ENCODE measurements at regions not wholly inside any gene's neighbourhood (a gene's known extent, or its start where the extent isn't known, plus 50 kb on each side); places are given as distances from the start of the nearest gene placed in this dataset.
"Not testable (repeated sequence)": the region's sequence is repeated elsewhere in the genome, so short reads cannot be mapped to it uniquely, and the experiment has no call there.

DNA sequence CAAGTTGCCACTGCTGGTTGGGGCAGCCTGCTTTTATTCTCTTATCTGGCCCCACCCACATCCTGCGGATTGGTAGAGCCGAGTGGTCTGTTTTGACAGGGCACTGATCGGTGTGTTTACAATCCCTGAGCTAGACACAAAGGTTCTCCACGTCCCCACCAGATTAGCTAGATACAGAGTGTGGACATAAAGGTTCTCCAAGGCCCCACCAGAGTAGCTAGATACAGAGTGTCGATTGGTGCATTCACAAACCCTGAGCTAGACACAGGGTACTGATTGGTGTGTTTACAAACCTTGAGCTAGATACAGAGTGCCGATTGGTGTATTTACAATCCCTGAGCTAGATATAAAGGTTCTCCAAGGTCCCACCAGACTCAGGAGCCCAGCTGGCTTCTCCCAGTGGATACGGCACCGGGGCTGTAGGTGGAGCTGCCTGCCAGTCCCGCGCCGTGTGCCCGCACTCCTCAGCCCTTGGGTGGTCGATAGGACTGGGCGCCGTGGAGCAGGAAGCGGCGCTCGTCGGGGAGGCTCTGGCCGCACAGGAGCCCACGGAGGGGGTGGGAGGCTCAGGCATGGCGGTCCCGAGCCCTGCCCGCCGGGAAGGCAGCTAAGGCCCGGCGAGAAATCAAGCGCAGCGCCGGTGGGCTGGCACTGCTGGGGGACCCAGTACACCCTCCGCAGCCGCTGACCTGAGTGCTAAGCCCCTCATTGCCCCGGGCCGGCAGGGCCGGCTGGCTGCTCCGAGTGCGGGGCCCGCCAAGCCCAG lies 157.8 kb upstream of the PPP1R3A start:
- DNase-seq, result not testable (repeated sequence)

DNA sequence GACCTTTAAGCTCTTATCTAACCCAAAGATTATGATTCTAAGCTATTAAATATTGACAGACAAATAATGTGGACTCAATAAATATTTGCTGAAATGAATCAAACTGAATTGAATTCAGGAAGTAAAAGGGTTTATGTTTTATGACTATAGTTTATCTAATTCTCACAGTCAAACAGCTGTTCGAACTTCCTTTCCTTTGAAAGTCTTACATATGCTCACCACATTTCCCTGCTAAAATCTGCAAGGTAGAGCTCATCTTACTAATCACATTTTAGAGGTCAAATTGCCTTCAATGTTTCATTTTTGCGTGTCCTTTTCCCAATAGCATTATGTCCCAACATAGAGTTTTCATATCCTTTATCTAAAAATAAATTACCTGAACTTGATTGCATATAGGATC lies 154.9 kb upstream of the PPP1R3A start:
- no peak for DNase-seq

DNA sequence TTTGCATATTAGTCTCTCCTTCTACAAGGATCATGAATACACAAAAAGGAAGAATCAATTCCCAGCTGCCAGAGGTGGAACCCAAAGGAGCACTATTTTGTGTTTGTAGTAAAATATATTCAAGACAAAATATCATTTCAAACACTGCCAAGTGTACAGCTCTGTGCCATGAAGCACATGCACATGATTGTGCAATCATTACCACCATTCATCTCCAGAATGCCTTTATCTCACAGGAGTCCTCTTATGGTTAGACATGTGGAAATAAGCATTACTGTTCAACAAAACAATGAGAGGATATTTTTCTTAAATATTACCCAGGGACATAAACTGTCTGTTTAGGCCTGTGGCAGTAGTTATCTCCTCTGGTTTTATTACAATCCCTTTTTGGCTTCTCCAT lies 151.4 kb upstream of the PPP1R3A start:
- no peak for DNase-seq

DNA sequence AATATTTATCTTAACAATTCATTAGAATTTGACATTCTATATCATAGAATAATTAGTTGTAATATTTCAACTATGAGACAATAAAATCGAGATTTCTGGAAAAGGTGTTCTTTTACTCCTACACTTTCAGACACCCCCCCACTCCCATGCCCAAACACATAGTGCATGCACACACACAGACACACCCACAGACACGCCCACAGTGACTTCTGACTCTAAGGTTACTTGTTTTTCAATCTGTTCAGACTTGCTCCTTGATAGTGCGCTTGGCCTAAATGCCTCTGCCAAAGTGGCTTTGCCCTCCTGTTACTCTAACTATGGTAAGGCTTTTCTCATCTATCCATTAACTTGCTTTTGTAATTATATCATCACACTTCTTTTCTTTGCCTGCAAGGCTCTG lies 144.0 kb upstream of the PPP1R3A start:
- DNase-seq, result no peak

DNA sequence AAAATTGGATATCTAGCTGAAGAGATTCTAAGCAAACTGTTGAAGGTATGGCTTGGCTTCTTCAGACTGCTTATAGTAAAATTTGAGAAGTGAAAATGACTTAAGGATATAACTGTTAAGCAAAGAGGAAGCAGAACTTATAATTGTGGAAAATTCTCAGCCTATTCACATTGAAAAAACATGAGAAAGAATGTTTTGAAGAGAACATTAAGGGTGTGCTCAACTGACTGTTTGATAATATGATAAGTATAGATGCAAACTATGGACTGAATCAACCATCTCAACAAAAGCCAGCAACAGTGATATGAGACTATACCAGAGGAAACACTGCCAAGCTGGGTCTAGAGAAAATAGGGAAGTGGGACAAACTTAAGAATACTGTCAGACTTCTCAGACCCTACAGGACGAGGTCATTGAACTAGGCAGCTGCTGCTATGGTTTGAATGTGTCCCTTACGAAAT lies 133.1 kb upstream of the PPP1R3A start:
- DNase-seq, result no peak

DNA sequence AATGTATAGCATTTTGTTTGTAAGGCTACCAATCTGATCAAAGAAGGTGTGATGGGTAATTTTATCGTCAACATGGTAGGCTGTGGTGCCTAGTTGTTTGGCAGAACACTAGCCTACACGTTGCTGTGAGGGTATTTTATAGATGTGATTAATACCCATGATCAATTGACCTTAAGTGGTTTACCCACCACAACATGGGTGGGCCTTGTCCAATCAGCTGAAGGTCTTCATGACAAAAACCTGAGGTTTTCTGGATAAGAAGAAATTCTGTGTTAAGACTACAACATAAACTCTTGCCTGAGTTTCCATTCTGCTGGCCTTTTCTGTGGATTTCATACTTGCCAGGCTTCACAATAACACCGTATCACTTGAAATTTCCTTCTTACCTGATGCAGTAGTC lies 131.8 kb upstream of the PPP1R3A start:
- no peak for DNase-seq

DNA sequence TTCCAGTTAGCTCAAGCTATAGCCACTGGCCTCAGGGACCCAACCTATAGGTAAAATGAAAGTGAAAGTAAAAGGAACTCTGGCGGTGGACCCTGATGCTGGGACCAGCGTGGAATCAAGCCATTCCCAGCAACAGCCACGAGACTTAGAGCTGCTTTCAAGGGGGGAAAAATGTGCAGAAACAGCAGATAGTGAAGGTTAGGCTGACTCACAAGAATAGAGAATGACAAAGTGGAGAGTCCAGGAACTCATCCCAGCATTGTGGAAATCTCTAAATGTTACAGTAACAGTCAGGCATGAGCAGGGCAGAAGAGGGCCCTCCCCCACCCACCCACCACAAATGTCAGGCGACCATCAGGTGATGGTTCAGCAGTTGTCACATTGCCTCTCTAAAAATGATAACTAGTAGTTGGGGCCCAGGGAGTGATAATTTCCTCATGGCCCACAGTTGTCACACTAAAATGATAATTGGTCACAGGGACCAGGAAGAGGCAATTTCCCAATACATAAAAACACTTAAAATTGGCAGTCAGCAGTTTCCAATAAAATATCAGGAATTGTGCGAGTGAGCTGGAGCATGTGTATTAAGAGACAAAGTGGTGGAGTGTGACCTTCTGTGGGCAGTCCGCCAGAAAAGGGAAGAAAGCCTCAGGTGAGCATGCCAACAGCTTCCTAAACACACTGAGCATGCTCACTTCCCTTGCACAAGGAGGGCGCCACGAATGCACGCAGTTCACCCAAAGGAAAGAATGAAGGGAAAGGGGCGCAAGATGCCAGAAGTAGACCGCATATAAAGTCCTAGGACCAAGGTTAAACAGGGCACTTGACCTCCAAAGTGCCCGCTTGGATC lies 129.8 kb upstream of the PPP1R3A start:
- no peak for DNase-seq

DNA sequence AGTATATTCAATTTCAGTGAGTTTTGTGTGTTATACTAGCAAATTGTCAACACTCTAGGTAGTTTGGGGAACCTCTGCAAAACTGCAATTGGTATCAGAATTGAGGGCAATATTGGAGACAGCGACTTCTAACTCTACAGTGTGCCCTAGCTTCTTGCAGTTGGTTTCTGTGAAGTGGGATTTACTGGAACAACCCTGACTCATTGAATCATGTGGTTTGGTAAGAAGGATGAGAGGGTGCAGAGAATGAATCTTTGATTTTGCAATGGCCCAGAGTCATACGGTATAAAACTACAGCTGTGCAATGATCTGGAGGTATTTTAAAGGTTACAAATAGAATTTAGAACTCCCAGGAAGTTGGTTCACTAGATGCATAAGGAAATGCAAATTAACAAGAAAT lies 129.1 kb upstream of the PPP1R3A start:
- no peak for DNase-seq

DNA sequence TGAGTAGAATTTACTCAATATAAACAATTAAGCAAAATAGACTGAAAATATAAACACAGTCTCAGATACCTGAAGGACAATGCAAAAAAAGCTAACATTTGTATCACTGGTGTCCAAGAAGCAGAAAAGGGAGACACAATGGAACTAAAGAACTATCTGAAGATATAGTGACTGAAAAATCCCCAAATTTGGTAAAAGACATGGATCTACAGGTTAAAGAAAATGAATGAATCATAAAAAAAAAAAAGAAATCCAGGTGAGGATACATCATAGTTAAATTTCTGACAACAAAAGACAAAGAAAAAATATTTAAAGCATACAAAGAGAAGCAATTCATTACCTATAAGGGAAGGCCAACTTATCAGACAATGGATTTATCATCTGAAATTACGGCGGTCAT lies 114.7 kb upstream of the PPP1R3A start:
- no peak for DNase-seq

DNA sequence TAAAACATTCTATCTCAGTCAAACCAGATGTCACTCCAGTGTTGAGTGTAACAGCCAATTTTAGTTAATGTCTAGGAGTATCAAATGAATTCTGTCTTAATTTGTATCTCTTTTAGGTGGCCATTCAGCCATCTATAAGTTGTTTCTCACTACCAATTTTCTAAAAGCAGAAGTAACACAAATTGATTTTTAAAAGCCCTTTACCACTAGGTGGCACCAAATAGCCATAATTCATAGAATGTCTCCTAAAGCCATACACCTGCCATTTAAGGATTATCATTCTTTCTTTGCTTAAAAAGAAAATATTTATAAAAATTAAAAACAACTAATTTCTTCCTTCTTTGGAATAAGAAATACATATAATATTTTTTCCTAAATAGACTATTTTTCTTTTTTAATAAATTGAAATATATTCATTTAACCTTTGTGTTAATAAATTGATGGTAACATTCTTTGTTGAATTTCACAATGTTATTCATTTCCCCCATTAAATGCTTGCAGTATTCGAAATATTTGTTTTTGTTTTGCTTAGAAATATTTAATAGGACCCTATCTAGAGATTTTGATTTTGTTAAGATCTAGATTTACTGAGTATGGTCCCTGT lies 107.8 kb upstream of the PPP1R3A start:
- DNase-seq, result no peak

DNA sequence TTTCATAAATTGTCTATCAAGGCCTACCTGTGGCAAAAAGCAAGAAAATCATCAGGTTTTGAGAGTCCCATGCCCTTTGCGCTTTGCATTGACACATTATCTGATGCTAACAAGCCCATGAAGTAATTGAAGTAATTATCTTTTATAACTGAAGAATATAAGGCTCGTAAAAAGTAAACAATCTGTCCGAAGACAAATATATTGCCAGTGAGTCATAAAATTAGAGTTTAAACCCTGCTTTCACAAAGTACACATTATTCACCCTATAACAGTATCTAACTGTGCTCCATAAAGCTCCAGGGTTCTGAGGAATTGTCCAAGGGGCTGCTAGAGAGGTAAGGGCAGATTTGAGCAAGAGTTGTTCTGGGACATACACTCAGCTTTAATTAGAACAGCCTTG lies 102.3 kb upstream of the PPP1R3A start:
- no peak for DNase-seq

DNA sequence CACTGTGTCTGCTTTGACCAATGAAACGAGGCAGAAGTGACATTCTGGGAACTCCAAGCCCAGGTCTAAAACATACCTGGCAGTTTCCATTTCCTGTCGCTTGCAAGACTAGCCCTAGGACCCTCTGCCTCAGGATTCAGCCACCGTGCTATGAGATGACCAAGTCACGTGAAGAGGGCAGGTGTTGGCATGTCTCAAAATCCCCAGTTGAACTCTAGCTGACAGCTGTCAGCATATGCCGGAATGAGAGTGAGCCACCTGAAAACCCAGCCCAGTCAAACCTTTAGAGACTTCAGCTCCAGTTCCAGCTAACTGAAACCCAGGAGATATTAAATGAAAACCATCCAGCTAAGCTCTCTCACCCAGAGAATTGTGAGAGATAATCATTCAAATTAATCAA lies 89.9 kb upstream of the PPP1R3A start:
- no peak for DNase-seq

DNA sequence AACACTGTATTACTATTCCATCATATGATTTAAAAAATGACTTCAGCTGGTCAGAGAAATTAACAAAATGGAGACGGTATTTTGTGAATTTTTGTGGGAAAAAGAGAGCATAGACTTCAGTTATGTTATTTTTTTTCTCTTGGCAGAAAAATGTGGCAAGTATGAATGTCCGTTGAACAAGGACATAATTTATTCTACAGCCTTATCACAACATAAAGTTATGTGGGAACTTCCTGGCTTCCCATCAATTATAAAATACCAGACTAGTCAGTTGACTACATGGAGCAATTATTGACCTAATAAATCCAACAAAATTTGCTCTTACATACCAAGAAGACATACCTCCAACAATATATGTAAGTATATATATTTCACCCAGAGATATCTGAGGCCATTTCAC lies 88.6 kb upstream of the PPP1R3A start:
- no peak for DNase-seq

DNA sequence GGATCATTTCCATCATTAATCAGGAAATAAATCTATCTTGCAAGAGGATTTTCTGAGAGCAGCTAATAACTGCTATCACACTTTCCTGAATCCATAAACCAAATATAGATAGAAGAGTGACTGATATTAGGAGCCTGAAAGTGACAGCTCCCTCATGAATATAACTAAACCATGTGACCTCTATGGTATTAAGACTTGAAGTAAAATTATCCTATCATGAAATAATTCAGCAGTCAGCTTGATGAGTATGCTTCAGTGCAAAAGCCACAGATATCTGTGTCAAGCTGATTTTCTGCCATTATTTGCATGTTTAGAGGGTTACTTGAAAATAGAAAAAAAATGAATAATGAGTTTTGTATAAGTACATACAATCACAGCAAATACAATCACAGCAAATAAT lies 80.1 kb upstream of the PPP1R3A start:
- no peak for DNase-seq

DNA sequence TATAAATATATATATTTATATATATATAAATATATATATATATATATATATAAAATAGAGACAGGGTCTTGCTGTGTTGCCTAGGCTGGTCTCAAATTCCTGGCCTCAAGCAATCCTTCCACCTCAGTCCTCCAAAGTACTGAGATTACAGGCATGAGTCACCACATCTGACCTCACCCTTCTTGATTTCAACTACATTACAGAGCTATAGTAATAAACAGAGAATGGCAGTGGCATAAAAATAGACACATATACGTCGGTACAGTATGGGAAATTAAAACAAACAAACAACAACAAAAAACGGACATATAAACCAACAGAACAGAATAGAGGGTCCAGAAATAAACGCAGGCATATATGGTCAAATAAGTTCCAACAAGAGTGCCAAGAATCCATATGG lies 77.6 kb upstream of the PPP1R3A start:
- DNase-seq, result no peak

DNA sequence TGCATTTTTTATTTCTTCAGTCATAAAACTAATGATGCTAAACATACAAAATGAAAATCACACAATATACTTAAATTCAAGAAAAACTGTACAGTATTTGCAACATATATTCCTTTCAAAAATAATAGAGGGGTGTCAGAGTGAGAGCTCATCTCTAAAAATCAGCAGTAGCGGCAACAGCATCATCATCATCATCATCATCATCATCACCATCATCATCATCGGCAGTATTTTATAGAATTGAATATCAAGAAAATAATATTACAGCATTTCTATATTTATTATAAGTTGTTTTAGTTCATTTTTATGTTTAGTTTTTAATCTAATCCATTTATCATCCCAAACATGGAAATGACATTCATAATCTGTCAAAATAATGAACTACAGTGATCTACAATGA lies 67.4 kb upstream of the PPP1R3A start:
- no peak for DNase-seq

DNA sequence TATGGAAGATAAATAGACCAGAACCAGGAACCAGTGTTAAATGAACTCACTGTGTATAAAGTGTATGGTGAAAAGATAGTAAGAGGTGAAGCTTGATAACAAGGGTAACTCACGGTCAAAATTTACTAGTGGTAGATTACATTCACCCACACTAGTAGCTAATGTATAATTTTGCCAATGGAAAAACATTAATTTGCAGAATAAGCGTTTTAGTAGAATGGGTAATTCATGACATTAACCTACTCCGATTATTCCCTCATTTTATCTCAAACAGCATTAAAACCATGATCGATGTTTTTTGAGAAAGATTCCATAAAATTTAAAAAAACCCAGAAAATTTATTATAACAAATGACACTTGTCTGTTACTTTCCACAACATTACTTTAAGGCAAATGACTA lies 57.7 kb upstream of the PPP1R3A start:
- no peak for DNase-seq

DNA sequence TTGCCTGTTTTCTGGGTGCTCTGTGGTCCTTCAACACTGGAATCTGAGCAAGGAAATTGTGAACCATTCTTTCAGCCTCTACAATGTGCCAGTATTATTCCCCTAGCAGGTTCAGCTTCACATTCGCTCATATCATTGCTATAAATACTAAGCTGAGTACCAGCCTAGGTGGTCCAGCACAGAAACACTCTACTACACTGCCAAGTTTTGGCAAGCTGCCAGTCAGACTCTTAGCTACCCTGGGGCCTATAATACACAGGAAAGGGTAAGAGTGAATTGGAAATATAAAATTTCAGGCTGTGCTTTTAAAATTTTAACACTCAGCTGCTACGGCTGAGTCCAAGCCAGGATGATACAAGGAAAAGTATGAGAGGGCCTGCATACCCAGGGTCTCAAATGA lies 49.9 kb upstream of the PPP1R3A start:
- no peak for DNase-seq
